ENCODE measurements at regions not wholly inside any gene's neighbourhood (a gene's known extent, or its start where the extent isn't known, plus 50 kb on each side); places are given as distances from the start of the nearest gene placed in this dataset.

DNA sequence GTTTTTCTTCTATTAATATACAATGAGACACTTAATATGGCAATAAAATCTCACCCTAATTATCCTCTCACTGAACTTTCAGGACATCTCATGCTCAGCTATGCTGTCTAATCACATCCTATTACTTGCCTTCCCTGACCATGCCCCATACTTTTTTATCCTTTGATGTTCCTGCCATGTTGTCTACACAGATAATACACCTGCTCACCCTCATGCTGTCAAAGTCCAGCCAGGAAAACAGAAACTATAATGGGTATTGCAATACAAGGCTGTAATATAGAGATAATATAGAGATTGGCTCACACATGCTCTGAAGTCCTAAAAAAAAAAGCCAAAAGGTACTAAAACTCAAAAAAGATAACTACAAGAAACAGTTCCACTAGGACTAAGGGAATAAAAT is 305.4 kb downstream of the PRDM5 start:
- TF ChIP-seq, protein P1, sequence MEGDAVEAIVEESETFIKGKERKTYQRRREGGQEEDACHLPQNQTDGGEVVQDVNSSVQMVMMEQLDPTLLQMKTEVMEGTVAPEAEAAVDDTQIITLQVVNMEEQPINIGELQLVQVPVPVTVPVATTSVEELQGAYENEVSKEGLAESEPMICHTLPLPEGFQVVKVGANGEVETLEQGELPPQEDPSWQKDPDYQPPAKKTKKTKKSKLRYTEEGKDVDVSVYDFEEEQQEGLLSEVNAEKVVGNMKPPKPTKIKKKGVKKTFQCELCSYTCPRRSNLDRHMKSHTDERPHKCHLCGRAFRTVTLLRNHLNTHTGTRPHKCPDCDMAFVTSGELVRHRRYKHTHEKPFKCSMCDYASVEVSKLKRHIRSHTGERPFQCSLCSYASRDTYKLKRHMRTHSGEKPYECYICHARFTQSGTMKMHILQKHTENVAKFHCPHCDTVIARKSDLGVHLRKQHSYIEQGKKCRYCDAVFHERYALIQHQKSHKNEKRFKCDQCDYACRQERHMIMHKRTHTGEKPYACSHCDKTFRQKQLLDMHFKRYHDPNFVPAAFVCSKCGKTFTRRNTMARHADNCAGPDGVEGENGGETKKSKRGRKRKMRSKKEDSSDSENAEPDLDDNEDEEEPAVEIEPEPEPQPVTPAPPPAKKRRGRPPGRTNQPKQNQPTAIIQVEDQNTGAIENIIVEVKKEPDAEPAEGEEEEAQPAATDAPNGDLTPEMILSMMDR (optimal IDR thresholded peaks at IDR 0.05 in 1 of 3, IDR thresholded peaks at IDR 0.05 in 1 of 3, conservative IDR thresholded peaks at IDR 0.05 in 1 of 3; ENCODE audit: extremely low read depth in 1 of 3, insufficient read depth in 2 of 3, low read length in 3 of 3): no peak
- no peak for TF ChIP-seq EZH2 (IDR thresholded peaks at IDR 0.05; ENCODE audit: low read length)
